IPS DF 6.9 (cell line): ENCODE measurements at regions not wholly inside any gene's neighbourhood (a gene's known extent, or its start where the extent isn't known, plus 50 kb on each side); places are given as distances from the start of the nearest gene placed in this dataset.

Experiments used
- DNase-seq: peaks from one replicate; pipeline ENCODE4 v3.0.0-alpha.2; 2013; ENCODE audit warnings: low read depth, low spot score
- H3K27ac ChIP-seq: one replicate; pipeline ENCODE4 v1.5.1; 2013; ENCODE audit warnings: low read length, control low read depth
- H3K27me3 ChIP-seq: 2 replicates; pipeline ENCODE4 v1.6.1; 2013; ENCODE audit warnings: mild to moderate bottlenecking, low read length; ENCODE audit not compliant: control insufficient read depth, insufficient read depth
- H3K36me3 ChIP-seq: 2 replicates; pipeline ENCODE4 v1.6.1; 2013; ENCODE audit warnings: low read length; ENCODE audit not compliant: control insufficient read depth, insufficient read depth
- H3K4me1 ChIP-seq: 2 replicates; pipeline ENCODE4 v1.6.1; 2013; ENCODE audit warnings: low read length; ENCODE audit not compliant: control insufficient read depth, insufficient read depth
- H3K4me3 ChIP-seq: 2 replicates; pipeline ENCODE4 v1.5.1; 2013; ENCODE audit warnings: mild to moderate bottlenecking, low read length
- H3K9me3 ChIP-seq: 2 replicates; pipeline ENCODE4 v1.6.1; 2013; ENCODE audit warnings: low read length, inconsistent platforms; ENCODE audit not compliant: control insufficient read depth, insufficient read depth
- WGBS: extraction: QIAGEN DNeasy Blood & Tissue Kit; methylation state at CpG from one replicate; pipeline ENCODE4 v1.1.7; 2013; ENCODE audit warnings: mixed read lengths, missing lambda C conversion rate; ENCODE audit not compliant: insufficient read length, insufficient coverage; 5-methylcytosine and 5-hydroxymethylcytosine counted together

DNA sequence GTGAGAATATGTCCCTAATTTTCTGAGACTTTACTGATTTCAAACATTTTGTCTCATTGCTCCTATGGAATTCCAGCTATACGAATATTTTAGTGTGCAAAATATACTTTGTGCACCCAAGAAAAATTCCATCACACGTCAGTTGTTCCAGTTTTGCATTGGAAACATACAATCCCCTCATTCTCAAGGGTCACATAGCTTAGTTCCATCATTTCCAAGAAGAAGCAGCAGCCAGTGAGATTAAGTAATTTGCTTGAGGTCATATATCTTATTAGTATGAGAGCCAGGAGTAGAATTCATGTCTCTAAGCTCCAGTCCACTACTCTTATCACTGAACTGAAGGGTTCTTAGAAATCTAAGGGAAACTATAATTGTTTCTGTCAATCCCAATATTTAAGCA is 746.7 kb upstream of the C9orf72 start:
- no peak overlapping the region for H3K27ac ChIP-seq
- H3K9me3 ChIP-seq = no peaks in the 10 kb centered on the region
- no peak overlapping the region for H3K4me3 ChIP-seq
- H3K4me1 ChIP-seq = 0 out of 2 replicates have a peak, but pooled peaks cover 1% of the 10 kb centered on the region
- H3K27me3 ChIP-seq = no peaks in the 10 kb centered on the region
- WGBS = no CpG with 5 or more reads among the region's 2 CpGs
- DNase-seq = no peak
- no peaks in the 10 kb centered on the region for H3K36me3 ChIP-seq

- Histone ChIP-seq H3K27me3 (no peaks in the 10 kb centered on the region), H3K36me3 (no peaks in the 10 kb centered on the region), H3K27ac (no peak overlapping the region), H3K9me3 (no peaks in the 10 kb centered on the region), H3K4me1 (0 out of 2 replicates have a peak, but pooled peaks cover 1% of the 10 kb centered on the region), H3K4me3 (no peak overlapping the region)
- WGBS = no CpG with 5 or more reads among the region's 5 CpGs
- no peak for DNase-seq
Measured at GRCh38 chr9:28320616-28321015, 747.3 kb upstream of the C9orf72 start.

DNA sequence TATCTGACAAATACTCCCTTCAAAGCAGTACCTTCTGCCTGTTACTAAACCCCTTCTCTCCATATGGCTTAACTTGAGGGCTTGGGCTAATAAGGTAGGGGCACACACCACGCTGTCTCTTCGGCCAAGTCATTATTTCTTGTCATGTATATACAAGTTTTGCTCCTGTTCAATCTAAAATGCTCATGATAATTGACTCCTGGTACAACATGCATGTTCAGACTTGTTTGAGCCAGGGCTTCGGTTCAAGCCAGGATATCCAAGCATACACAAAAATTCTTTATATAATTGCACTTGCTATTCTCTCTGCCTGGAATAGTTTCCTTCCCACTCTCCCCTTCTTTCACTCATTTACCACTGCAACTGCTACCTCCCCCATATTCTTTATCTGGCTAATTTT is 756.0 kb upstream of the C9orf72 start:
- no peaks in the 10 kb centered on the region for H3K9me3 ChIP-seq
- H3K4me3 ChIP-seq = no peak overlapping the region
- no peak for DNase-seq
- no peaks in the 10 kb centered on the region for H3K36me3 ChIP-seq
- H3K4me1 ChIP-seq = no peaks in the 10 kb centered on the region
- WGBS = no CpG with 5 or more reads among the region's 3 CpGs
- no peaks in the 10 kb centered on the region for H3K27me3 ChIP-seq
- H3K27ac ChIP-seq = no peak overlapping the region

- Histone ChIP-seq H3K4me1 (no peaks in the 10 kb centered on the region), H3K27ac (no peak overlapping the region), H3K27me3 (no peaks in the 10 kb centered on the region), H3K36me3 (no peaks in the 10 kb centered on the region), H3K4me3 (no peak overlapping the region), H3K9me3 (no peaks in the 10 kb centered on the region)
- WGBS = no CpG with 5 or more reads among the region's 3 CpGs
- DNase-seq = no peak
Measured at GRCh38 chr9:28332648-28333047, 759.4 kb upstream of the C9orf72 start.

GRCh38 chr9:28341913-28342312 is 768.6 kb upstream of the C9orf72 start:
- no CpG with 5 or more reads among the region's 4 CpGs for WGBS
- no peak for DNase-seq
- no peaks in the 10 kb centered on the region for H3K9me3 ChIP-seq
- no peak overlapping the region for H3K27ac ChIP-seq
- no peaks in the 10 kb centered on the region for H3K27me3 ChIP-seq
- no peak overlapping the region for H3K4me3 ChIP-seq
- H3K4me1 ChIP-seq = no peaks in the 10 kb centered on the region
- no peaks in the 10 kb centered on the region for H3K36me3 ChIP-seq

GRCh38 chr9:28342815-28343338 is 769.6 kb upstream of the C9orf72 start:
- H3K9me3 ChIP-seq = no peaks in the 10 kb centered on the region
- no peak for DNase-seq
- no peaks in the 10 kb centered on the region for H3K4me1 ChIP-seq
- 100% methylated on average over 1 of the region's 2 CpGs for WGBS
- H3K27ac ChIP-seq = no peak overlapping the region
- H3K27me3 ChIP-seq = no peaks in the 10 kb centered on the region
- no peak overlapping the region for H3K4me3 ChIP-seq
- H3K36me3 ChIP-seq = no peaks in the 10 kb centered on the region

DNA sequence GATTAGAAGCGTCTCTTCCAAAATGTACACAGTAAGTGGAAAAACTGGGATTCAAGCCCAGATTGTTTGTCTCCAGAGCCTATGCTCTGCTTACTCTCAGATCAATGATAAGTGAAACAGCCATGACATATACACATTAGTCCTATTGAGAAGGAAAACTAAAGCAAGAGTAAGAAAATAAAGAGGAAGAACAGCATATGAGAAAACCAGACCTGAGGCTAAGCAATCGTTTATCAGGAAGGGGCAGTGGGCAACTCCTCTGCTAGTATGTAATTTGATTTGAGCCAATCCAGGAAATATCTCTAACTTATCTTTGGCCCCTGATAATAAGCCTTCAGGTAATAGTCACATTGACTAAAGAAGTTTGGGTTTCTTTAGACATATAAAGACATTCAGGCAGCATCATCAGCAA is 789.9 kb upstream of the C9orf72 start:
- WGBS = no CpG with 5 or more reads among the region's 2 CpGs
- Histone ChIP-seq H3K27me3 (no peaks in the 10 kb centered on the region), H3K27ac (no peak overlapping the region), H3K9me3 (no peaks in the 10 kb centered on the region), H3K4me1 (no peaks in the 10 kb centered on the region), H3K4me3 (no peak overlapping the region), H3K36me3 (no peaks in the 10 kb centered on the region)
- no peak for DNase-seq

DNA sequence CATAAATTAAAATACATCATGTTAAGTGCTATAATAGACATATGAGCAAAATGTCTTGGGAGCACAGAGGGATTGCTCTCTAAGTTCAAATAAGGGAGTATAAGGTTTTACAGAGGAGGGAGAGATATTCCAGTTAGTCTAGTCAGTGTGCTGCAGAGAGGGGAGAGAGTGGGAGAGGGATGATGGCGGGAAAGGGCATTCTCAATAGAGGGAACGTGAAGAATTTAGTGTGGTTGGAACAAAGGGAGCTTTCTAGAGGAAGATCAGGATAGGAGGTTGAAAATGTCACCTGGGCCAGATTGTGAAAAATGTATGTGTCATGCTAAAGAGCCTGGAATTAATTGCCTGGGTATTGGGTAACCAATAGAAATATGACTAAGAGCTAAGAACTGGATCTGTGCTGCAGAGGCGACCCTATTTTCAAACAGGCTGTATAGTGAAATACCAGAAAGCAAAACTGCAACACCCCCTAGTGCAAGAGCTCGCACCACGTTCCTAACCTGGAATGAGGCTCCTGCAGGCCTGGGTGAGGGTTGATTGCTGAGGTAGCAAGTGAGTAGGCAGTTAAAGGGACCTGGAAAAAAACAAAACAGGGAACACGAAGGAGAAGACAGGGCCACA is 791.8 kb upstream of the C9orf72 start:
- Histone ChIP-seq H3K36me3 (no peaks in the 10 kb centered on the region), H3K4me1 (no peaks in the 10 kb centered on the region), H3K4me3 (no peak overlapping the region), H3K27ac (no peak overlapping the region), H3K9me3 (no peaks in the 10 kb centered on the region), H3K27me3 (no peaks in the 10 kb centered on the region)
- 100% methylated on average over 1 of the region's 6 CpGs for WGBS
- DNase-seq = peak; percentile 35

DNA sequence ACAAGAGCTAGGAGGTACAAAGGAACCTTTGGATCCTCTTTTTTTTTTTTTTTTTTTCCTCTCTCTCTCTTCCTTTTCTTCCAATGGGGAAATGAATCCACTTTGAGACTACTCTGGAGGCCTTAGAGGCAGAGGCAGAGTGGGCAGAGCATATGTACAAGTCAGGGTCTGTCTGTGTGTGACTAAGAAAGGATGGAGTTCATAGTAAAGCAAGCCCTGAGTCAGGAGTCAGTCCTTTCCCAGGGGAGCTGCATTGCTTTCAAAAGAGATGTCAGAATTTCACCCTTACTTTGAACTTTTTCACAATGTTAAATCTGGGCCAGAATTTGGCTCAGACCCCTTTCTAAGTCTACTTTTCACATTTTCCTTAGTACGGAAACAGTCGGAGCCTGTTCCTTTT is 792.4 kb upstream of the C9orf72 start:
- Histone ChIP-seq H3K4me3 (no peak overlapping the region), H3K4me1 (no peaks in the 10 kb centered on the region), H3K9me3 (no peaks in the 10 kb centered on the region), H3K36me3 (no peaks in the 10 kb centered on the region), H3K27me3 (no peaks in the 10 kb centered on the region), H3K27ac (no peak overlapping the region)
- DNase-seq = no peak
- no CpG with 5 or more reads among the region's 2 CpGs for WGBS

- H3K27ac ChIP-seq = no peak overlapping the region
- H3K36me3 ChIP-seq = no peaks in the 10 kb centered on the region
- DNase-seq = no peak
- WGBS = no CpG with 5 or more reads among the region's 1 CpG
- H3K4me3 ChIP-seq = no peak overlapping the region
- H3K4me1 ChIP-seq = no peaks in the 10 kb centered on the region
- H3K27me3 ChIP-seq = no peaks in the 10 kb centered on the region
- no peaks in the 10 kb centered on the region for H3K9me3 ChIP-seq
Measured at GRCh38 chr9:28378231-28378630, 805.0 kb upstream of the C9orf72 start.

DNA sequence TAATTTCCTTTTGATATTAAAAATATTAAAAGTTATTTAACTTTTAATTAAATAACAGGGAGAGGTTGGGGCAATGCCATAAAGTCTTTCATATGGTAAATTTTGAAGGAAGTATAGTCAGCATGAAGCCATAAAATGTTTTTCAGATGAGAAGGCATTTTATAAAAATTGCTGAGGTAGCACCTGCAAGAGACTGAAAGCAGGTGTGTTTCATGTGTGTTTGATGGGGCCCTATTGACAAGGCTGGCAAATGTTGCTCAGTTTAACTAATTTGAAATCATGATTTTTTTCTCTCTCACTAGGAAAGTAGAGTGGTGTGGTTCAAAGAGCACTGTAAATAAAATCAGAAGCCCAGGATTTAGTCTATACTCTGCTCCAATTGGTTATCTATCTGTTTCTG is 805.8 kb upstream of the C9orf72 start:
- no peak for DNase-seq
- H3K4me3 ChIP-seq = no peak overlapping the region
- H3K36me3 ChIP-seq = no peaks in the 10 kb centered on the region
- H3K27me3 ChIP-seq = no peaks in the 10 kb centered on the region
- H3K27ac ChIP-seq = no peak overlapping the region
- no peaks in the 10 kb centered on the region for H3K4me1 ChIP-seq
- H3K9me3 ChIP-seq = no peaks in the 10 kb centered on the region
